KG1 (cell line): ENCODE measurements at regions not wholly inside any gene's neighbourhood (a gene's known extent, or its start where the extent isn't known, plus 50 kb on each side); places are given as distances from the start of the nearest gene placed in this dataset.
"Not testable (repeated sequence)": the region's sequence is repeated elsewhere in the genome, so short reads cannot be mapped to it uniquely, and the experiment has no call there.

Experiments used
- DNase-seq: peaks from one replicate; lab custom pipeline; 2025; lab: John Stamatoyannopoulos, UW

GRCh38 chr11:134843735-134844134 is 431.7 kb upstream of the B3GAT1 start:
- no peak for DNase-seq

- DNase-seq: no peak
These were observed 431.0 kb upstream of the B3GAT1 start for GRCh38 chr11:134843020-134843419.

- DNase-seq: no peak
These were observed 429.9 kb upstream of the B3GAT1 start for GRCh38 chr11:134841972-134842371.

GRCh38 chr11:134841411-134841810 is 429.4 kb upstream of the B3GAT1 start:
- no peak for DNase-seq

GRCh38 chr11:134840945-134841344 is 428.9 kb upstream of the B3GAT1 start:
- no peak for DNase-seq

GRCh38 chr11:134840165-134840564 is 428.1 kb upstream of the B3GAT1 start:
- DNase-seq: not testable (repeated sequence)

- DNase-seq: no peak
These were observed 426.7 kb upstream of the B3GAT1 start for GRCh38 chr11:134838708-134839107.

GRCh38 chr11:134837887-134838232 is 425.8 kb upstream of the B3GAT1 start:
- no peak for DNase-seq

- DNase-seq: no peak
These were observed 425.3 kb upstream of the B3GAT1 start for GRCh38 chr11:134837166-134837886.

- no peak for DNase-seq
These were observed 424.5 kb upstream of the B3GAT1 start for GRCh38 chr11:134836561-134836960.

- DNase-seq: no peak
These were observed 423.5 kb upstream of the B3GAT1 start for GRCh38 chr11:134835561-134835960.

- DNase-seq: no peak
These were observed 418.3 kb upstream of the B3GAT1 start for GRCh38 chr11:134830312-134830711.

GRCh38 chr11:134823970-134824369 is 411.9 kb upstream of the B3GAT1 start:
- no peak for DNase-seq

- no peak for DNase-seq
These were observed 410.9 kb upstream of the B3GAT1 start for GRCh38 chr11:134822897-134823296.

GRCh38 chr11:134821422-134821821 is 409.4 kb upstream of the B3GAT1 start:
- DNase-seq: no peak

GRCh38 chr11:134819041-134819440 is 407.0 kb upstream of the B3GAT1 start:
- no peak for DNase-seq

- DNase-seq: no peak
These were observed 406.5 kb upstream of the B3GAT1 start for GRCh38 chr11:134818516-134818915.

GRCh38 chr11:134815404-134815803 is 403.4 kb upstream of the B3GAT1 start:
- DNase-seq: no peak

- no peak for DNase-seq
These were observed 396.0 kb upstream of the B3GAT1 start for GRCh38 chr11:134807997-134808396.

- no peak for DNase-seq
These were observed 390.6 kb upstream of the B3GAT1 start for GRCh38 chr11:134802598-134802997.

- DNase-seq: no peak
These were observed 390.1 kb upstream of the B3GAT1 start for GRCh38 chr11:134802116-134802515.

GRCh38 chr11:134801570-134801969 is 389.5 kb upstream of the B3GAT1 start:
- DNase-seq: no peak

GRCh38 chr11:134800826-134801225 is 388.8 kb upstream of the B3GAT1 start:
- DNase-seq: no peak

- DNase-seq: no peak
These were observed 388.1 kb upstream of the B3GAT1 start for GRCh38 chr11:134800130-134800529.
